ENCODE measurements at regions not wholly inside any gene's neighbourhood (a gene's known extent, or its start where the extent isn't known, plus 50 kb on each side); places are given as distances from the start of the nearest gene placed in this dataset.
"Not testable (repeated sequence)": the region's sequence is repeated elsewhere in the genome, so short reads cannot be mapped to it uniquely, and the experiment has no call there.

GRCh38 chr12:75742961-75743360 is 231.6 kb upstream of the KRR1 start:
- H3K27ac ChIP-seq (ENCODE audit: low read depth, low read length): no peak overlapping the region
- no peak overlapping the region for H3K9ac ChIP-seq (ENCODE audit: low read length)
- H3K4me1 ChIP-seq (ENCODE audit: control insufficient read depth, insufficient read depth, low read length): peaks cover 12% of the 10 kb centered on the region; the same call in 1 of the 2 replicates
- no peaks in the 10 kb centered on the region for H3K36me3 ChIP-seq (ENCODE audit: control insufficient read depth, insufficient read depth, low read length)
- no peaks in the 10 kb centered on the region for H3K9me3 ChIP-seq (ENCODE audit: control insufficient read depth, insufficient read depth, low read depth, low read length)
- no peaks in the 10 kb centered on the region for H3K27me3 ChIP-seq (ENCODE audit: control insufficient read depth, insufficient read depth, low read length)
- H3K4me3 ChIP-seq (ENCODE audit: low read depth, low read length): no peak overlapping the region

- H3K27ac ChIP-seq (ENCODE audit: low read depth, low read length): no peak overlapping the region
- no peaks in the 10 kb centered on the region for H3K36me3 ChIP-seq (ENCODE audit: control insufficient read depth, insufficient read depth, low read length)
- no peaks in the 10 kb centered on the region for H3K27me3 ChIP-seq (ENCODE audit: control insufficient read depth, insufficient read depth, low read length)
- H3K4me3 ChIP-seq (ENCODE audit: low read depth, low read length): no peak overlapping the region
- no peaks in the 10 kb centered on the region for H3K9me3 ChIP-seq (ENCODE audit: control insufficient read depth, insufficient read depth, low read depth, low read length)
- H3K9ac ChIP-seq (ENCODE audit: low read length): no peak overlapping the region
- peaks cover 12% of the 10 kb centered on the region; the same call in 1 of the 2 replicates for H3K4me1 ChIP-seq (ENCODE audit: control insufficient read depth, insufficient read depth, low read length)
Measured at GRCh38 chr12:75742048-75742447, 230.6 kb upstream of the KRR1 start.

- no peak overlapping the region for H3K9ac ChIP-seq (ENCODE audit: low read length)
Measured at GRCh38 chr12:75739912-75740311, 228.5 kb upstream of the KRR1 start.

GRCh38 chr12:75739098-75739497 is 227.7 kb upstream of the KRR1 start:
- H3K27me3 ChIP-seq (ENCODE audit: control insufficient read depth, insufficient read depth, low read length); H3K9ac ChIP-seq (ENCODE audit: low read length); H3K27ac ChIP-seq (ENCODE audit: low read depth, low read length); H3K36me3 ChIP-seq (ENCODE audit: control insufficient read depth, insufficient read depth, low read length); H3K4me3 ChIP-seq (ENCODE audit: low read depth, low read length); H3K4me1 ChIP-seq (ENCODE audit: control insufficient read depth, insufficient read depth, low read length); H3K9me3 ChIP-seq (ENCODE audit: control insufficient read depth, insufficient read depth, low read depth, low read length): not testable (repeated sequence)

More at GRCh38 chr12:75739912-75740311, 228.5 kb upstream of the KRR1 start:
- no peak overlapping the region for H3K27ac ChIP-seq (ENCODE audit: low read depth, low read length)
- no peak overlapping the region for H3K4me3 ChIP-seq (ENCODE audit: low read depth, low read length)
- H3K4me1 ChIP-seq (ENCODE audit: control insufficient read depth, insufficient read depth, low read length): peaks cover 6% of the 10 kb centered on the region; the same call in 1 of the 2 replicates
- no peaks in the 10 kb centered on the region for H3K27me3 ChIP-seq (ENCODE audit: control insufficient read depth, insufficient read depth, low read length)
- no peaks in the 10 kb centered on the region for H3K36me3 ChIP-seq (ENCODE audit: control insufficient read depth, insufficient read depth, low read length)
- H3K9me3 ChIP-seq (ENCODE audit: control insufficient read depth, insufficient read depth, low read depth, low read length): no peaks in the 10 kb centered on the region

- Histone ChIP-seq H3K4me3 (ENCODE audit: low read depth, low read length) (no peak overlapping the region), H3K9ac (ENCODE audit: low read length) (no peak overlapping the region), H3K27me3 (ENCODE audit: control insufficient read depth, insufficient read depth, low read length) (no peaks in the 10 kb centered on the region), H3K36me3 (ENCODE audit: control insufficient read depth, insufficient read depth, low read length) (no peaks in the 10 kb centered on the region), H3K9me3 (ENCODE audit: control insufficient read depth, insufficient read depth, low read depth, low read length) (no peaks in the 10 kb centered on the region), H3K27ac (ENCODE audit: low read depth, low read length) (no peak overlapping the region), H3K4me1 (ENCODE audit: control insufficient read depth, insufficient read depth, low read length) (no peaks in the 10 kb centered on the region)
Measured at GRCh38 chr12:75738486-75738885, 227.1 kb upstream of the KRR1 start.

GRCh38 chr12:75735853-75736252 is 224.4 kb upstream of the KRR1 start:
- Histone ChIP-seq H3K9me3 (ENCODE audit: control insufficient read depth, insufficient read depth, low read depth, low read length) (no peaks in the 10 kb centered on the region), H3K4me3 (ENCODE audit: low read depth, low read length) (no peak overlapping the region), H3K4me1 (ENCODE audit: control insufficient read depth, insufficient read depth, low read length) (no peaks in the 10 kb centered on the region), H3K27ac (ENCODE audit: low read depth, low read length) (no peak overlapping the region), H3K27me3 (ENCODE audit: control insufficient read depth, insufficient read depth, low read length) (no peaks in the 10 kb centered on the region), H3K9ac (ENCODE audit: low read length) (no peak overlapping the region), H3K36me3 (ENCODE audit: control insufficient read depth, insufficient read depth, low read length) (no peaks in the 10 kb centered on the region)

- Histone ChIP-seq H3K36me3 (ENCODE audit: control insufficient read depth, insufficient read depth, low read length) (no peaks in the 10 kb centered on the region), H3K4me3 (ENCODE audit: low read depth, low read length) (no peak overlapping the region), H3K9me3 (ENCODE audit: control insufficient read depth, insufficient read depth, low read depth, low read length) (no peaks in the 10 kb centered on the region), H3K27me3 (ENCODE audit: control insufficient read depth, insufficient read depth, low read length) (no peaks in the 10 kb centered on the region), H3K4me1 (ENCODE audit: control insufficient read depth, insufficient read depth, low read length) (peaks cover 16% of the 10 kb centered on the region; the same call in 1 of the 2 replicates), H3K27ac (ENCODE audit: low read depth, low read length) (no peak overlapping the region), H3K9ac (ENCODE audit: low read length) (no peak overlapping the region)
Measured at GRCh38 chr12:75728826-75729225, 217.4 kb upstream of the KRR1 start.

GRCh38 chr12:75727577-75727976 is 216.2 kb upstream of the KRR1 start:
- H3K4me1 ChIP-seq (ENCODE audit: control insufficient read depth, insufficient read depth, low read length): peaks cover 28% of the 10 kb centered on the region
- H3K4me3 ChIP-seq (ENCODE audit: low read depth, low read length): no peak overlapping the region
- H3K27me3 ChIP-seq (ENCODE audit: control insufficient read depth, insufficient read depth, low read length): peaks cover 4% of the 10 kb centered on the region; the same call in 1 of the 2 replicates
- no peaks in the 10 kb centered on the region for H3K36me3 ChIP-seq (ENCODE audit: control insufficient read depth, insufficient read depth, low read length)
- no peaks in the 10 kb centered on the region for H3K9me3 ChIP-seq (ENCODE audit: control insufficient read depth, insufficient read depth, low read depth, low read length)
- H3K9ac ChIP-seq (ENCODE audit: low read length): no peak overlapping the region
- H3K27ac ChIP-seq (ENCODE audit: low read depth, low read length): no peak overlapping the region

GRCh38 chr12:75725521-75726111 is 214.2 kb upstream of the KRR1 start:
- H3K9ac ChIP-seq (ENCODE audit: low read length): no peak overlapping the region
- H3K4me1 ChIP-seq (ENCODE audit: control insufficient read depth, insufficient read depth, low read length): peaks cover 48% of the 10 kb centered on the region
- H3K27ac ChIP-seq (ENCODE audit: low read depth, low read length): no peak overlapping the region
- H3K4me3 ChIP-seq (ENCODE audit: low read depth, low read length): no peak overlapping the region
- H3K36me3 ChIP-seq (ENCODE audit: control insufficient read depth, insufficient read depth, low read length): no peaks in the 10 kb centered on the region
- peaks cover 4% of the 10 kb centered on the region; the same call in 1 of the 2 replicates for H3K27me3 ChIP-seq (ENCODE audit: control insufficient read depth, insufficient read depth, low read length)
- H3K9me3 ChIP-seq (ENCODE audit: control insufficient read depth, insufficient read depth, low read depth, low read length): no peaks in the 10 kb centered on the region

- peaks cover 51% of the 10 kb centered on the region for H3K4me1 ChIP-seq (ENCODE audit: control insufficient read depth, insufficient read depth, low read length)
- H3K4me3 ChIP-seq (ENCODE audit: low read depth, low read length): no peak overlapping the region
- H3K27ac ChIP-seq (ENCODE audit: low read depth, low read length): no peak overlapping the region
- H3K36me3 ChIP-seq (ENCODE audit: control insufficient read depth, insufficient read depth, low read length): no peaks in the 10 kb centered on the region
- peaks cover 4% of the 10 kb centered on the region; the same call in 1 of the 2 replicates for H3K27me3 ChIP-seq (ENCODE audit: control insufficient read depth, insufficient read depth, low read length)
- H3K9ac ChIP-seq (ENCODE audit: low read length): no peak overlapping the region
- H3K9me3 ChIP-seq (ENCODE audit: control insufficient read depth, insufficient read depth, low read depth, low read length): no peaks in the 10 kb centered on the region
Measured at GRCh38 chr12:75724928-75725312, 213.5 kb upstream of the KRR1 start.

GRCh38 chr12:75724307-75724927 is 213.0 kb upstream of the KRR1 start:
- no peaks in the 10 kb centered on the region for H3K36me3 ChIP-seq (ENCODE audit: control insufficient read depth, insufficient read depth, low read length)
- H3K9ac ChIP-seq (ENCODE audit: low read length): no peak overlapping the region
- peaks cover 51% of the 10 kb centered on the region for H3K4me1 ChIP-seq (ENCODE audit: control insufficient read depth, insufficient read depth, low read length)
- H3K9me3 ChIP-seq (ENCODE audit: control insufficient read depth, insufficient read depth, low read depth, low read length): no peaks in the 10 kb centered on the region
- H3K27me3 ChIP-seq (ENCODE audit: control insufficient read depth, insufficient read depth, low read length): peaks cover 4% of the 10 kb centered on the region; the same call in 1 of the 2 replicates
- H3K4me3 ChIP-seq (ENCODE audit: low read depth, low read length): no peak overlapping the region
- no peak overlapping the region for H3K27ac ChIP-seq (ENCODE audit: low read depth, low read length)
